ENCODE measurements at regions not wholly inside any gene's neighbourhood (a gene's known extent, or its start where the extent isn't known, plus 50 kb on each side); places are given as distances from the start of the nearest gene placed in this dataset.
A peak's percentile ranks its signal among the peaks of the same experiment; 100 is the strongest.

GRCh38 chr19:32195706-32196610 is 149.5 kb upstream of the ZNF507 start:
- no peak for DNase-seq (ENCODE audit: low read depth in 4 of 4, low spot score in 1 of 4)

- DNase-seq (ENCODE audit: low read depth in 4 of 4, low spot score in 1 of 4), result no peak
These were observed 148.6 kb upstream of the ZNF507 start for GRCh38 chr19:32196690-32197420.

- no peak for DNase-seq (ENCODE audit: low read depth in 4 of 4, low spot score in 1 of 4)
These were observed 147.2 kb upstream of the ZNF507 start for GRCh38 chr19:32197896-32198882.

GRCh38 chr19:32199501-32200040 is 145.8 kb upstream of the ZNF507 start:
- no peak for DNase-seq (ENCODE audit: low read depth in 4 of 4, low spot score in 1 of 4)

DNA sequence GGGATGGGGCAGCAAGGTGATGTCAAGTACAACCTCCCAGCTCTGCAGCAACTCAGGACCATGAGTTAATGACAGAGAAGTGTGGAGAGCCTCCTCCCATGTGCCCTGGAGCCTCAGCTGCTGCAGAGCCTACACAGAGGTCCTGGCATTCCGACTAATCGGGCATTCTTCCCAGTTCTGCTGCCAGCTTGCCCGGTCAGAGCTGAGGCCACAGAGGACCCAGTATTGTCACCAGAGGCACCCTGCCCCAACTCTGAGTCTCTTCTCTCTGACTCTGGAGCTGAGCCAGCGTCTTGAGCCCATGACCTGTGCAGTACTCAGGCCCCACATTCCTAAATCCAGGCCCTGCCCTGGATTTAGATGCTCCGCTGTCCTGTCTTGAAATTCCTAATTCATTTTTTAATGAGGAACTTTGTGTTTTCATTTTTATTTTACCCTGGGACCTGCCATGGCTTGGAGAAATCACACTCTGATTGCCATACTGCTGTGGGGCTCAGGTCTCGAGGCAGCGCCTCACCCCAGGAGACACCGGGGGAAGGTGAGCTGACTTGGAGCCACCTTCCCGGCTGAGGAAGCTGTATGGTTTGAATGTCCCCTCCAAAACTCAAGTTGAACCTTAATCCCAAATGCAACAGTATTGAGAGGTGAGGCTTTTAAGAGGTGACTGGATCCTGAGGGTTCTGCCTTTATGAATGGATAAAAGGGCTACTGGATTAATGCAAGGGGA is 144.9 kb upstream of the ZNF507 start:
- no peak for DNase-seq (ENCODE audit: low read depth in 4 of 4, low spot score in 1 of 4)

- no peak for DNase-seq (ENCODE audit: low read depth in 4 of 4, low spot score in 1 of 4)
These were observed 144.2 kb upstream of the ZNF507 start for GRCh38 chr19:32201211-32201610.

DNA sequence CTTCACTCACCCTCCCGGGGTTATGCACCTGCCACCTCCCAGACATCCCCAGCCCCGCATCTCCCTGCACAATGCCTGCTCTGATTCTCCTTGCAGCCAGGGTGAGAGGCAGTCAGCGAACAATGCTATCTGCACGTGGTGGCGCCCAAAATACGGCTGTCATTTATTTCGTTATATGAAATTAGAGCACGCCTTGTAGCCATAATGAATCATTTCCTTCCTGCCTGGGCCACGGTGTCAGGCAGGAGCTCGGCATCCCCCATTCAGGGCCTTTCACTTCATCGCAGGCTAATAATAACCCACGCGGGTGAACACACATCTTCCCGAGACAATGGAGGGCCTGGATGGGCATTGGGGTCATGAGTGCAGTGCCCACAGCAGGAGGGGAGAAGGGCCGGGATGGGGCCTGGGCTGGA is 143.8 kb upstream of the ZNF507 start:
- no peak for DNase-seq (ENCODE audit: low read depth in 4 of 4, low spot score in 1 of 4)

DNA sequence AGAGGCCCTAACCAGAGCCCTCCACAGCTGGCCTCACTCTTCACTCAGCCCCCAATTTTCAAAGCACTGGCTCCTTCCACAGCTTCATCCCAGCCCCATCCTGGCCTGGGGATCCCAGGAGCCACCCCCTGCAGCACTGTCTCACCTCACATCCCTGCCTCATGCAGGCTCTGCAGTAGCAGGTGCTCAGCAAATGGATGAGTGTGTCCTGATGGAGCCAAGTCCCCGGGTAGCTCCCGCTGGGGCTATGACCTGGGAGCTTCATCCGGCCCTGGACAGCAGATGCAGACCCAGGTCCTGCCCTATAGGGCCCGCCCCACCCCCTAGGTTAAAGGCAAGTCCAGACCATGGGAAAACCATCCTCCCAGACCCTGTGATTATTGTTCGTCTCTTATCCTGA is 143.2 kb upstream of the ZNF507 start:
- no peak for DNase-seq (ENCODE audit: low read depth in 4 of 4, low spot score in 1 of 4)

GRCh38 chr19:32203161-32203560 is 142.2 kb upstream of the ZNF507 start:
- no peak for DNase-seq (ENCODE audit: low read depth in 4 of 4, low spot score in 1 of 4)

GRCh38 chr19:32206065-32206464 is 139.3 kb upstream of the ZNF507 start:
- DNase-seq (ENCODE audit: low read depth in 4 of 4, low spot score in 1 of 4), result no peak

DNA sequence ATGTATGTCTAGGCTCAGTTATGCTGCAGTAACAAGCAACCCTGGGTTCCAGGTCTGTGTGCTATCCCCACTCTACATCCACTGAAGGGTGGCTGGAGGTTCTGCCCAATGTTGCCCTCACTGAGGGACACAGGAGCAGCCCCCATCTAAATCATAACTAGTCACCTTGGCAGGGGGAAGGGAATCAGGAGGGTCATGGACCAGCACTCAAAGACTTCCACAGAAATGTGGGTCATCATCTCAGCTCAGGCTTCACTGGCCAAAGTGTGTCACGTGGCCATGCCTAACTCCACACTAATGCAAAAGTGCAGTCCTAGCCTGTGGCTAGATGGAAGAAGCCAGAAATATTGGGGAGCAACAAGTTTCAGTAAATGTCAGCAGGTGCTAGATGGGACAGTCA is 137.3 kb upstream of the ZNF507 start:
- DNase-seq (ENCODE audit: low read depth in 4 of 4, low spot score in 1 of 4), result no peak

GRCh38 chr19:32219392-32219791 is 126.0 kb upstream of the ZNF507 start:
- no peak for DNase-seq (ENCODE audit: low read depth in 4 of 4, low spot score in 1 of 4)

- no peak for DNase-seq (ENCODE audit: low read depth in 4 of 4, low spot score in 1 of 4)
These were observed 125.4 kb upstream of the ZNF507 start for GRCh38 chr19:32219881-32220472.

DNA sequence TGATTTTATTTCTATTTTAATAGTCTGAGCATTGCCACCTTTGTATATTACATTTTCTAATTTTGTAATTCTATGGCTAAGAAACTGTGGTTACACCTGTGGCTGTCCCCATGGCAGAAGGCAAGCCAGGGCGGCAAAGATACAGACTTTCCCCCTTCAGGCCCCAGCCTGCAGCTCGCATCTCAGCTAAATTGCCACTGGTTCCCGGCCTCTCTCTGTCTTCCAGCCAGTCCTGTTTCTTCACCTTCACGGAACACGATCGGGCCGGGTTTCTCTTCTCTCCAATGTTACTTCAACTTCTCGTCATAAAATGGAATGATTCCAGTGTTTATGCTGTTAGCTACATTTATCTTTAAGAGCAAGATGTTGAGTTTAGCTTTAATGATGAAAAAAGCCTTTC is 124.5 kb upstream of the ZNF507 start:
- DNase-seq (ENCODE audit: low read depth in 4 of 4, low spot score in 1 of 4), result no peak

- no peak for DNase-seq (ENCODE audit: low read depth in 4 of 4, low spot score in 1 of 4)
These were observed 122.9 kb upstream of the ZNF507 start for GRCh38 chr19:32222556-32222955.

- DNase-seq (ENCODE audit: low read depth in 4 of 4, low spot score in 1 of 4), result no peak
These were observed 122.3 kb upstream of the ZNF507 start for GRCh38 chr19:32223106-32223505.

- DNase-seq (ENCODE audit: low read depth in 4 of 4, low spot score in 1 of 4), result no peak
These were observed 121.6 kb upstream of the ZNF507 start for GRCh38 chr19:32223595-32224370.

DNA sequence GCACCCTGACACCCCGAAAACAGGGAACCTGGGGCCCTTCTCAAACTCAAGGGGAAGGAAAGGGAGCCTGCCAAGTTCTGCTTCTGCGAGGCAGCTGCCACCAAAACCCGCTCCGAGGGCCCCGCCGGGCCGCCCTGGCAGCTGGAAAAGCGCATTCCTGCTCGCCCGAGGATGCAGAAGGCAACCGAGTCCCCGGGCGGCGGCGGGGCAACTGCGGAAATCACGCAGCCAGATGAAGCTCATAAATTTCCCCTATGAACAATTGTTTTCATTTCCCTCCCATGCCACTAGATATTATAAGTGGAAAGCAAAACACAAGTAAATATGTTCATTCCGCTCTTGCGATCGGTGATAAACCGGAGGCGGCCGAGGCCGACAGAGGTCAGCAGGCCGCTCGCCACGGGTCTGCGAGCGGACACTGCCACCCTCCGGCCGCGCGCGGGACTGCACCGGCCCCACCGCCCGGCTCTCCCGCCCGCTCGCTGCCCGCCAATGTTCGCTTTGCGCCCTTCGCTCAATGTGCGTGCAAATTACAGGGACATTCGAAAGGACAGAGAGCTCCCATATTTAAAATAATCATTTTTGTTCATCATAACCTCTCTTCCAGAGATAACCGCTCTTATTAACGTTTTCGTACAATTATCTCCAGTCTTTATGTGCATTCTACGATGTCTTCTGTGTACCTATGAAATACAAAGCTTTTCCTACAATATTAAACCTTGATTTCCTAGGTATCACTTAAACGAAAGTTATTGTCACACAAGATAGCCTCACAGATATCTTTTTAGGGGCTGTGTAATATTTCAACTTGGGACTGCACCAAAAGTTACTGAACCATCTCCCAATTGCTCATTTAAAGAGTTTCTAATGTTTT is 120.8 kb upstream of the ZNF507 start:
- peak; percentile 24 to 56 (median 34) for DNase-seq (ENCODE audit: low read depth in 4 of 4, low spot score in 1 of 4)

All from stimulated activated CD4-positive, alpha-beta T cell treated with anti-CD3 and anti-CD28 coated beads, Interleukin-1b, Interleukin-23, amount 100 ng/mL, for 24 hours (primary cell).